ENCODE measurements at regions not wholly inside any gene's neighbourhood (a gene's known extent, or its start where the extent isn't known, plus 50 kb on each side); places are given as distances from the start of the nearest gene placed in this dataset.

GRCh38 chr11:103716363-103716762 lies 320.1 kb upstream of the DDI1 start:
- H3K79me2 ChIP-seq (ENCODE audit: insufficient read depth, low read length): no peaks in the 10 kb centered on the region
- Mint-ChIP-seq H3K27me3 (ENCODE audit: low read depth in 3 of 3) (peaks cover 0 to 2% (median 0%) of the 10 kb centered on the region in 3 donors), H3K4me3 (no peak overlapping the region), H3K4me1 (no peaks in the 10 kb centered on the region), H3K27ac (no peak overlapping the region), H3K36me3 (no peaks in the 10 kb centered on the region), H3K9me3 (peaks cover 0 to 8% (median 0%) of the 10 kb centered on the region in 7 donors)
- H2AFZ ChIP-seq (ENCODE audit: insufficient read depth, low read depth, low read length, poor library complexity, severe bottlenecking): no peak overlapping the region
- H3K4me2 ChIP-seq (replicated peaks; ENCODE audit: extremely low read depth, low read length, poor library complexity, severe bottlenecking): no peak overlapping the region
- no peaks in the 10 kb centered on the region for H3K9me3 ChIP-seq (replicated peaks in 1 of 2; ENCODE audit: control insufficient read depth in 1 of 2, insufficient read depth in 1 of 2, low read length in 2 of 2)
- DNase-seq: no peak
- no peaks in the 10 kb centered on the region for H4K20me1 ChIP-seq (ENCODE audit: insufficient read depth, low read length)
- H3K27me3 ChIP-seq (ENCODE audit: control insufficient read depth in 2 of 2, insufficient read depth in 2 of 2, low read length in 2 of 2): no peaks in the 10 kb centered on the region
- TF ChIP-seq CTCF (IDR thresholded peaks at IDR 0.05): no peak
- no peaks in the 10 kb centered on the region for H3K4me1 ChIP-seq (ENCODE audit: control insufficient read depth in 1 of 2, insufficient read depth in 2 of 2, low read length in 2 of 2)
- H3K4me3 ChIP-seq (replicated peaks in 1 of 3; ENCODE audit: low read depth in 2 of 3, low read length in 3 of 3): no peak overlapping the region
- 85% methylated on average over 3 of the region's 3 CpGs for WGBS (ENCODE audit: insufficient coverage)
- H3K27ac ChIP-seq (ENCODE audit: low read depth in 1 of 2, low read length in 2 of 2): no peak overlapping the region
- no peak overlapping the region for H3K9ac ChIP-seq (ENCODE audit: insufficient read depth, low read length, poor library complexity, severe bottlenecking)
- intact Hi-C loops (cut with micrococcal nuclease): no loop called here
- H3K36me3 ChIP-seq (replicated peaks in 1 of 2; ENCODE audit: control insufficient read depth in 1 of 2, insufficient read depth in 2 of 2, low read length in 2 of 2): no peaks in the 10 kb centered on the region

DNA sequence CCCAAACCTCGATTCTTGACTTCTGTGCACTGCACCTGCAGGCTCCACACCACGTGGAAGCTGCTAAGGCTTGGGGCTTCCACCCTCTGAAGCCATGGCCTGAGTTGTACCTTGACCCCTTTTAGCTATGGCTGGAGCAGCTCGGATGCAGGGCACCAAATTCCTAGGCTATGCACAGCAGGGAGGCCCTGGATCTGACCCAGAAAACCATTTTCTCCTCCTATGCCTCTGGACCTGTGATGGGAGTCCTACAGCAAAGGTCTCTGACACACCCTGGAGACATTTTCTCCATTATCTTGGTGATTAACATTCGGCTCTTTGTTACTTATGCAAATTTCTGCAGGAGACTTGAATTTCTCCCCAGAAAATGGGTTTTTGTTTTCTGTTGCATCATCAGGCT lies 309.2 kb upstream of the DDI1 start:
- Mint-ChIP-seq H3K36me3 (no peaks in the 10 kb centered on the region), H3K27me3 (ENCODE audit: low read depth in 3 of 3) (peaks cover 0 to 1% (median 0%) of the 10 kb centered on the region in 3 donors), H3K27ac (no peak overlapping the region), H3K4me1 (no peaks in the 10 kb centered on the region), H3K4me3 (no peak overlapping the region), H3K9me3 (peaks cover 5 to 31% (median 13%) of the 10 kb centered on the region in 7 donors)
- TF ChIP-seq CTCF (IDR thresholded peaks at IDR 0.05): no peak
- Histone ChIP-seq H3K4me3 (replicated peaks in 1 of 3; ENCODE audit: low read depth in 2 of 3, low read length in 3 of 3) (no peak overlapping the region), H2AFZ (ENCODE audit: insufficient read depth, low read depth, low read length, poor library complexity, severe bottlenecking) (no peak overlapping the region), H3K79me2 (ENCODE audit: insufficient read depth, low read length) (no peaks in the 10 kb centered on the region), H3K36me3 (replicated peaks in 1 of 2; ENCODE audit: control insufficient read depth in 1 of 2, insufficient read depth in 2 of 2, low read length in 2 of 2) (no peaks in the 10 kb centered on the region), H3K27ac (ENCODE audit: low read depth in 1 of 2, low read length in 2 of 2) (no peak overlapping the region), H3K4me2 (replicated peaks; ENCODE audit: extremely low read depth, low read length, poor library complexity, severe bottlenecking) (no peak overlapping the region), H3K4me1 (ENCODE audit: control insufficient read depth in 1 of 2, insufficient read depth in 2 of 2, low read length in 2 of 2) (no peaks in the 10 kb centered on the region), H3K27me3 (ENCODE audit: control insufficient read depth in 2 of 2, insufficient read depth in 2 of 2, low read length in 2 of 2) (no peaks in the 10 kb centered on the region), H3K9me3 (replicated peaks in 1 of 2; ENCODE audit: control insufficient read depth in 1 of 2, insufficient read depth in 1 of 2, low read length in 2 of 2) (peaks cover 8 to 17% of the 10 kb centered on the region in 2 donors), H4K20me1 (ENCODE audit: insufficient read depth, low read length) (no peaks in the 10 kb centered on the region), H3K9ac (ENCODE audit: insufficient read depth, low read length, poor library complexity, severe bottlenecking) (no peak overlapping the region)
- DNase-seq: no peak
- intact Hi-C loops (cut with micrococcal nuclease): no loop called here
- WGBS (ENCODE audit: insufficient coverage): 81% methylated on average over 4 of the region's 4 CpGs
